Midbrain (tissue), 1 donor: ENCODE measurements at regions not wholly inside any gene's neighbourhood (a gene's known extent, or its start where the extent isn't known, plus 50 kb on each side); places are given as distances from the start of the nearest gene placed in this dataset.

ENCODE experiments used
- DNase-seq: peaks from one replicate; lab custom pipeline; 2025; lab: John Stamatoyannopoulos, UW

GRCh38 chr13:106382534-106382933 lies 152.9 kb downstream of the EFNB2 start:
- DNase-seq = no peak

- no peak for DNase-seq
Measured at GRCh38 chr13:106381091-106381490, 154.4 kb downstream of the EFNB2 start.

- no peak for DNase-seq
Measured at GRCh38 chr13:106377931-106378662, 157.4 kb downstream of the EFNB2 start.

- no peak for DNase-seq
Measured at GRCh38 chr13:106377341-106377740, 158.1 kb downstream of the EFNB2 start.

GRCh38 chr13:106376401-106377112 lies 158.9 kb downstream of the EFNB2 start:
- DNase-seq = no peak

GRCh38 chr13:106375085-106375484 lies 160.4 kb downstream of the EFNB2 start:
- no peak for DNase-seq

GRCh38 chr13:106374631-106375030 lies 160.8 kb downstream of the EFNB2 start:
- DNase-seq = no peak

GRCh38 chr13:106373989-106374572 lies 161.4 kb downstream of the EFNB2 start:
- peak; percentile 2 for DNase-seq

- DNase-seq = no peak
Measured at GRCh38 chr13:106373304-106373988, 162.0 kb downstream of the EFNB2 start.

GRCh38 chr13:106372199-106373155 lies 163.0 kb downstream of the EFNB2 start:
- DNase-seq = no peak

GRCh38 chr13:106371024-106371423 lies 164.4 kb downstream of the EFNB2 start:
- DNase-seq = no peak

- DNase-seq = no peak
Measured at GRCh38 chr13:106369858-106370257, 165.6 kb downstream of the EFNB2 start.

- no peak for DNase-seq
Measured at GRCh38 chr13:106369091-106369490, 166.4 kb downstream of the EFNB2 start.

GRCh38 chr13:106367361-106367971 lies 168.0 kb downstream of the EFNB2 start:
- no peak for DNase-seq

- DNase-seq = no peak
Measured at GRCh38 chr13:106362707-106363106, 172.8 kb downstream of the EFNB2 start.

GRCh38 chr13:106361621-106362020 lies 173.8 kb downstream of the EFNB2 start:
- no peak for DNase-seq

GRCh38 chr13:106357198-106357597 lies 178.3 kb downstream of the EFNB2 start:
- DNase-seq = no peak

- no peak for DNase-seq
Measured at GRCh38 chr13:106355866-106356265, 179.6 kb downstream of the EFNB2 start.

GRCh38 chr13:106354961-106355360 lies 180.5 kb downstream of the EFNB2 start:
- DNase-seq = no peak

GRCh38 chr13:106352850-106353249 lies 182.6 kb downstream of the EFNB2 start:
- no peak for DNase-seq

- DNase-seq = no peak
Measured at GRCh38 chr13:106351251-106351650, 184.2 kb downstream of the EFNB2 start.
